Calu3 (cell line): ENCODE measurements at regions not wholly inside any gene's neighbourhood (a gene's known extent, or its start where the extent isn't known, plus 50 kb on each side); places are given as distances from the start of the nearest gene placed in this dataset.

Experiments used
- BruUV-seq: library from RNA; stranded (reverse); fragments of 400-500 nt; replicated peaks from 2 replicates; lab custom pipeline; 2021; lab: Mats Ljungman, UMichigan
- CTCF ChIA-PET: fragments of 300-600 bp; sonication (Branson Sonifier 250); formaldehyde crosslinking; loops from one replicate; lab custom pipeline; 2022; ENCODE audit warnings: antibody characterized with exemption; lab: Charles Lee
- DNase-seq: peaks from one replicate; pipeline ENCODE4 v3.0.0; 2022
- H3K27ac Mint-ChIP-seq: one replicate; pipeline ENCODE4 v1.8.0; 2022; ENCODE audit warnings: mixed read lengths; ENCODE audit not compliant: unreplicated experiment
- H3K27me3 Mint-ChIP-seq: one replicate; pipeline ENCODE4 v1.8.0; 2022; ENCODE audit warnings: mixed read lengths; ENCODE audit not compliant: unreplicated experiment
- H3K36me3 Mint-ChIP-seq: one replicate; pipeline ENCODE4 v1.8.0; 2022; ENCODE audit warnings: mild to moderate bottlenecking, moderate library complexity, mixed read lengths; ENCODE audit not compliant: insufficient read depth, unreplicated experiment
- H3K4me1 Mint-ChIP-seq: one replicate; pipeline ENCODE4 v1.8.0; 2022; ENCODE audit warnings: mild to moderate bottlenecking, low read depth, mixed read lengths; ENCODE audit not compliant: unreplicated experiment
- H3K4me3 Mint-ChIP-seq: one replicate; pipeline ENCODE4 v1.8.0; 2022; ENCODE audit warnings: mild to moderate bottlenecking, low read depth, moderate library complexity, mixed read lengths; ENCODE audit not compliant: unreplicated experiment
- H3K9me3 Mint-ChIP-seq: one replicate; pipeline ENCODE4 v1.8.0; 2022; ENCODE audit warnings: low read depth, mixed read lengths; ENCODE audit not compliant: unreplicated experiment
- intact Hi-C: fragments of 100-400 bp; cut with micrococcal nuclease; formaldehyde crosslinking; loops from one replicate; pipeline ENCODE4 v1.10.0; 2022; ENCODE audit not compliant: unreplicated experiment
- TF ChIP-seq, protein P1 (sequence below): fragments of 200-600 bp; IDR thresholded peaks from one replicate; pipeline ENCODE4 v1.8.0; 2022; ENCODE audit warnings: antibody characterized with exemption; ENCODE audit not compliant: unreplicated experiment

DNA sequence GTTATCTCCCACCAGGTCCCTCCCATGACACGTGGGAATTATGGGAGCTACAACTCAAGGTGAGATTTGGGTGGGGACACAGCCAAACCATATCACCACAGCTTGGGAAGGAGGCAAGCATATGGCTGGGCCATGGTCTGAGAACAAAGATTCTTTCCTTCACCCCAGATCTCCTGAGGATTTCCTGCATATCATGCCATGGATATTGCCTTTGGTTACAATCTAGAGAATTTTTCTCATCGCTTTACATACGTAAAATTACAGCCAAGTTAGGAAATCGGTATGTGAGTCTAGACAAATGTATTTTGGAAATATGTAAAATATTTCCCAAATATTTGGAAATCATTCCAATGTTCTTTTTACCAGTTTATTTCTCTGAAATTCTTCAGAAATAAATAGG is 398.3 kb downstream of the RFC3 start:
- BruUV-seq, result no TSS peak
- intact Hi-C loops, result no loop called here
- TF ChIP-seq, protein P1, sequence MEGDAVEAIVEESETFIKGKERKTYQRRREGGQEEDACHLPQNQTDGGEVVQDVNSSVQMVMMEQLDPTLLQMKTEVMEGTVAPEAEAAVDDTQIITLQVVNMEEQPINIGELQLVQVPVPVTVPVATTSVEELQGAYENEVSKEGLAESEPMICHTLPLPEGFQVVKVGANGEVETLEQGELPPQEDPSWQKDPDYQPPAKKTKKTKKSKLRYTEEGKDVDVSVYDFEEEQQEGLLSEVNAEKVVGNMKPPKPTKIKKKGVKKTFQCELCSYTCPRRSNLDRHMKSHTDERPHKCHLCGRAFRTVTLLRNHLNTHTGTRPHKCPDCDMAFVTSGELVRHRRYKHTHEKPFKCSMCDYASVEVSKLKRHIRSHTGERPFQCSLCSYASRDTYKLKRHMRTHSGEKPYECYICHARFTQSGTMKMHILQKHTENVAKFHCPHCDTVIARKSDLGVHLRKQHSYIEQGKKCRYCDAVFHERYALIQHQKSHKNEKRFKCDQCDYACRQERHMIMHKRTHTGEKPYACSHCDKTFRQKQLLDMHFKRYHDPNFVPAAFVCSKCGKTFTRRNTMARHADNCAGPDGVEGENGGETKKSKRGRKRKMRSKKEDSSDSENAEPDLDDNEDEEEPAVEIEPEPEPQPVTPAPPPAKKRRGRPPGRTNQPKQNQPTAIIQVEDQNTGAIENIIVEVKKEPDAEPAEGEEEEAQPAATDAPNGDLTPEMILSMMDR, result no peak
- no peak for DNase-seq
- Mint-ChIP-seq H3K27me3 (no peaks in the 10 kb centered on the region), H3K36me3 (no peaks in the 10 kb centered on the region), H3K4me1 (no peaks in the 10 kb centered on the region), H3K9me3 (peaks cover 3% of the 10 kb centered on the region), H3K27ac (no peak overlapping the region), H3K4me3 (no peak overlapping the region)
- CTCF ChIA-PET, result no interaction called here

DNA sequence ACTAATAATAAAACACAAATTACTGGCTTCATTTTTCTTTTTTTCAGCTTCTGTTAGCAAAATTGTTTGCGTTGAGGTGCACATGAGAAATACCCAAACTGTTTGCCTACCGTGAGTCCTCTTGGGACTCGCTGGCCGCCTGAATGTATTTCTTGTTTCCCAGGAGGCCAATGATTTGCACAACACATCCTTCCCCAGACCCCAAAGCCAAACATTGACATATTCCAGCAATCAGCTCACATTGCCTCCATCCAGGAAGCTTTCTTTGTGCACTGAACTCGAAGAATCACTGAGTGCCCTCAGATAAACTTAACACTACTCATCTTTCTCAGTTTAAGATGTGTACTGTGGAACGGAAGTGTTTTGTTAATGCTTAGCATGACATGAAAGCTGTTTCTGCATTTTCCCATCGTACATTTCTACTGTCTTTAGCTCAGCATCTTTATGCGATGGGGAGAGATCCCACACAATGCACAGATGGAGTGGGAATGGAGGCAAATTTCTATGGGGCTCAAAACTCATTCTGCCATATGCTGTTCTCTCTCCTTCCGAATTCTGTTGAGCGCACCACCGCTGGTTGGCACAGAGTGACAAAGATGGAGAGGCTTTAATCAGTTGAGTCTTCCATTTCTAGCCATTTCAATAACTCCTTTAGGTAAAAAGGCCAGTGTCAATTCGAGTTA is 399.5 kb downstream of the RFC3 start:
- BruUV-seq, result no TSS peak

DNA sequence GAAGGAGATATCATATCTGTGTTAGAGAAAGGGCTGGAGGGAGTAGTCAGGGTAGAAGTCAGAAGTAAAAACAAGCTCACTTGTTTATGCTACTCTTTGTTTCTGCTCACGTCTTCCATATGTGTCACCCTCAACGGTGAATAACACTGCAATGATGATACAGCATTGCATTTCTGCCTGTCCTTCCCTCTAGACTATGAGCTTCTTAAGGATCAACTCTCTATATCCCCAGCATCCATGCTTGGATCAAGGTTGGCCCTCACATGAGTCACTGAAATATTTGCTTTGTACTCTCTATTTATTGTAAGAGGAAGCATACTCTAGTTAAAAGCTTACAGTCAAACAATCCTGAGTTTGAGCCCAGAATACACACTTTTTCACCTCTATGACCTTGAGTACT is 406.0 kb downstream of the RFC3 start:
- intact Hi-C loops, result no loop called here

More for the DNA sequence above, 399.5 kb downstream of the RFC3 start:
- H3K4me1 Mint-ChIP-seq, result no peaks in the 10 kb centered on the region
- CTCF ChIA-PET, result no interaction called here
- intact Hi-C loops, result no loop called here
- H3K27me3 Mint-ChIP-seq, result no peaks in the 10 kb centered on the region
- no peak overlapping the region for H3K27ac Mint-ChIP-seq
- TF ChIP-seq, protein P1, result no peak
- H3K36me3 Mint-ChIP-seq, result no peaks in the 10 kb centered on the region
- no peak overlapping the region for H3K4me3 Mint-ChIP-seq
- no peak for DNase-seq
- peaks cover 3% of the 10 kb centered on the region for H3K9me3 Mint-ChIP-seq

DNA sequence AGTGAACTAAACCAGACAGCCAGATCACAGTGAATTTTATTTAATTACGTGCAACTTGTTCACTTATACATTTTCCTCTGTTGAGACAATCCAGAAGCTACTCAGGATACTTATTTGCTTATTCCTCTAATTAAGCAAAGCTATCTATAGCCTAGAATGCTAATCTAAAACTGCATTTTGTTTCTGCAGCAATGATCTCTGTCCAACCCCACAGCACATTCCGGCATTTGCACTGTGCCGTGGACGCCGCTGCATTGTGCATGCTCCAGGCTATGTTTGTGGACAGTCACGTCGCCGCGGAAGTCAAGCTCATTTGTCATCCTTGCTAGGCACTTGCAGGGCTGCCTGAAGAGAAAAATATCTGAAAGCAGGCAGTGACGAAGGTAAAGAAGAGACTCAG is 406.9 kb downstream of the RFC3 start:
- Mint-ChIP-seq H3K4me3 (no peak overlapping the region), H3K4me1 (no peaks in the 10 kb centered on the region), H3K36me3 (no peaks in the 10 kb centered on the region), H3K27me3 (no peaks in the 10 kb centered on the region), H3K27ac (no peak overlapping the region), H3K9me3 (no peaks in the 10 kb centered on the region)
- BruUV-seq, result no TSS peak
- TF ChIP-seq, protein P1, result no peak
- CTCF ChIA-PET, result no interaction called here
- intact Hi-C loops, result no loop called here
- DNase-seq, result no peak

More for the DNA sequence above, 406.0 kb downstream of the RFC3 start:
- no peaks in the 10 kb centered on the region for H3K9me3 Mint-ChIP-seq
- TF ChIP-seq, protein P1, result no peak
- no peaks in the 10 kb centered on the region for H3K27me3 Mint-ChIP-seq
- H3K36me3 Mint-ChIP-seq, result no peaks in the 10 kb centered on the region
- BruUV-seq, result no TSS peak
- H3K27ac Mint-ChIP-seq, result no peak overlapping the region
- CTCF ChIA-PET, result no interaction called here
- H3K4me3 Mint-ChIP-seq, result no peak overlapping the region
- no peaks in the 10 kb centered on the region for H3K4me1 Mint-ChIP-seq
- no peak for DNase-seq
